GM21515 (cell line): ENCODE measurements at regions not wholly inside any gene's neighbourhood (a gene's known extent, or its start where the extent isn't known, plus 50 kb on each side); places are given as distances from the start of the nearest gene placed in this dataset.
"Not testable (repeated sequence)": the region's sequence is repeated elsewhere in the genome, so short reads cannot be mapped to it uniquely, and the experiment has no call there.

Experiments
- ATAC-seq: cut with Tn5 transposase; IDR thresholded peaks from one replicate; pipeline ENCODE4 v1.9.1; 2021; ENCODE audit not compliant: unreplicated experiment

GRCh38 chr16:13793841-13794409 lies 126.0 kb upstream of the ERCC4 start:
- ATAC-seq, result no peak

DNA sequence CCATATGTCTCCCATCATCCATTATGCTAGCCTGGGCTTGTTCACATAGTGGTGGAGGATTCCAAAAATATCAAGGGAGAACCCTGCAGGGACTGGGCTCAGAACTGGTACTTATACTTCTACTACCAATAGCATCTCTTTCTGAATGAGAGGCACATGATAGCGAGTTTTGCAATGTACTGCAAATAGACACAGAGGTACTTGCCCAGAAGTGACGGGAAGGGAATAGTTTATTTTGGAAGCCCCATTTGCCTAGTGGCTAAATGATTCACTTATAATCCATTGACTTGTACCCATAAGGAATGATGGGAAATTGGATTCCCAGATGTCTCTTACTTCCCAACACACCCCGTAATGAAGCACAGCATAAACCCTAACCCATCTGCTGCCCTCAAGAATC lies 124.8 kb upstream of the ERCC4 start:
- no peak for ATAC-seq

- ATAC-seq, result no peak
These were observed 122.2 kb upstream of the ERCC4 start for GRCh38 chr16:13797718-13798117.

DNA sequence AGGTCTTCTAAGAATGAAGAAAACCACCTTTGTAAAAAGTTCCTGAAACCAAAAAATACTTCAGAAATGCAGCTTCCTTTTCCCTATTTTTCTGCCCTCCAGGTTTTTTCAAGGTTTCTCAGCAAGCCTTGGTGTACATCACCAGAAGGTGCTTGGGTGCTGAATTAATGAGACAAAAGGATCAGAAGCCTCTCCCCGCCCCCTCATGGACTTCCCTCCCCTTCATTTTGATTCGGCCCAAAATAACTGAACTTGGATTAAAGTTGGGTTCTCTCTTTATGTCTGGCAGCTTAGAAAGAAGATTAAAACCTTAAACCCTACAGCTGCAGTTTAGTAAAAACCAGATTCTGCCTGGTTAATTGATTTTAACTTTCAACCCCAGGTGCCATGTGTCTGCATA lies 121.7 kb upstream of the ERCC4 start:
- no peak for ATAC-seq

GRCh38 chr16:13803974-13804373 lies 116.0 kb upstream of the ERCC4 start:
- no peak for ATAC-seq

DNA sequence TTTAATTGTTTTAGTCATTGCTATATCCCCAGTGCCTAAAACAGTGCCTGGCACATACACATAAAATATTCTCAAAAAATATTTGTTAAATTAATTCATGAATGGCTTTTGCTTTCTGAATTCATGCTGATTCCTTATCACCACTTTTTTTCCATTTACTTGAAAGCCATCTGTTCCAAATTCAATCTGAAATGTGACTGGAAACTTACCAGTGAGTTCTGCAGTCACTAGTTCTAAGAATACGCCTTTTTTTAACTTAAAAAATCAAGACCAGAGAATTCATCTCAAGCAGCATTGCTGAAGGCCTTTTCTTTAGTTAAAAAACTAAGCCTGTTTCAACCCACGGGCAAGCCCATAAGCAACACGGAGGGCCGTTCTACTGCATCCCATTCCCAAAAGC lies 114.0 kb upstream of the ERCC4 start:
- no peak for ATAC-seq

- ATAC-seq, result no peak
These were observed 113.3 kb upstream of the ERCC4 start for GRCh38 chr16:13806671-13807070.

- no peak for ATAC-seq
These were observed 111.9 kb upstream of the ERCC4 start for GRCh38 chr16:13808102-13808501.

DNA sequence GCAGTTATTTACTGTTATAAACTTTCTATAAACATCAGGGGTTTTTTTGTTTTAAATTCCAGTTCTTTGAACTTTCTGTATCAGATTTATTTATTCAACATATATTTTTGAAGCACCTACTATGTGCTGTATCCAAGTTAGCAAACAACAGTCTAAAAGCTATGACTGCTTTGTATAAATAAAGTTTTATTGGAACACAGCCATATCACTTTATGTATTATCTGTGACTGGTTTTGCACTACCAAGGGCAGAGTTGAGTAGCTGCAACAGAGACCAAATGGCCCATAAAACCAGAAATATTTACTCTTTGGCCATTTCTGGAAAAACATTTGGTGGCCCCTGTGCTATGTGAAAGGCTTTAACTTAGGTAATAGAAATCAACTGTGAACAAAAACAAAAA lies 110.2 kb upstream of the ERCC4 start:
- ATAC-seq, result no peak

DNA sequence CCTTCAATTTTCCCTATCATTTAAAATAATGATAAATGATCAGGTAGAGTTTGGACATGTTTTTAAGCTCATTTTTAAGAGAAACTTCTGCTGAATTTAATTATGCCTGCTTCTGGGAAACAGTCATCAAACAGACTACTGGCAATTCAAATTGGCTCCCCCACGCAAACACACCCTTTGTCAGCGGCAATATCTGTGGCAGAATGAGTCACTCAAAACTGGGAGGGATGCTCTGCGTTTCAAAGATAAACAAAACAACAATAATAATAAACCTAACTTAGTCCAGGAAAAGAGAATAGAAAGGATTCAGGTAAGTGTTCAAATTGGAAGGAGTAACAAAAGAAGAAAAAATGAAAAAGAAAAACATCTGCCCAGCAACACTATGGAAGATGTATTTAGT lies 108.1 kb upstream of the ERCC4 start:
- ATAC-seq, result no peak

- no peak for ATAC-seq
These were observed 103.3 kb upstream of the ERCC4 start for GRCh38 chr16:13816701-13817100.

DNA sequence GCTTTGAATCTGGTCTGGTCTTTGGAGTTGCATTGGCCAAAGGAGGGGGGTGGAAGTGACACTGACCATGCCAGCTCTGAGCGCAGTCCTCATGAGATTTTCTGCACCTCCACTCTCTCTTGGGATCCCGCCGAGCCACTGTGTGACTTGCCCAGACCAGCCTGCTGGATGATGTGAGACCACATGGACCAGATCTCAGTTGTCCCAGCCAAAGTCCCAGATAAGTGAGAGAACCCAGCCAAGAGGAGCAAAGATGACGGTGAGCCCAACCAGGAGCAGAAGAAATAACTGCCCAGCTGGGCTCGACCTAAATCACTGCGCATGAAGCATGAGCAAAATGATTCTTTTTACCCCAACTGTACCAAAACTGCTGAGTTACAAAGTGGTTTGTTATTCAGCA lies 96.5 kb upstream of the ERCC4 start:
- no peak for ATAC-seq

GRCh38 chr16:13829697-13830299 lies 90.2 kb upstream of the ERCC4 start:
- no peak for ATAC-seq

GRCh38 chr16:13833515-13833914 lies 86.4 kb upstream of the ERCC4 start:
- ATAC-seq, result no peak

DNA sequence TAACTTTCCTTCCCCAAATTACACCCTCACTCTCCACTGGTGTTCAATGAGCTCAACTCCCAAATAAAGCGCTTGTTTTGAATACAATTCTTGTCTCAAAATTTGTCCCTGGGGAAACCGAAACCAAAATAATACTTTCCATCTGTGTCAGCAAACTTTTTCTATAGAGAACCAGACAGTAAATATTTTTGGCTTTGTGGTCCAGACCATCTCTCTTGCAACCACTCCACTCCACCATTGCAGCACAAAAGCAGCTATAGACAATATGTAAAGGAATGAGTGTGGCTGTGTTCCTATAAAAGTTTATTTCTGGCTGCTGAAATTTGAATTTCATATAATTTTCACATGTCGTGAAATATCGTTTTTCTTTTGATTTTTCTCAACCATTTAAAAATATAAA lies 84.6 kb upstream of the ERCC4 start:
- ATAC-seq, result no peak

DNA sequence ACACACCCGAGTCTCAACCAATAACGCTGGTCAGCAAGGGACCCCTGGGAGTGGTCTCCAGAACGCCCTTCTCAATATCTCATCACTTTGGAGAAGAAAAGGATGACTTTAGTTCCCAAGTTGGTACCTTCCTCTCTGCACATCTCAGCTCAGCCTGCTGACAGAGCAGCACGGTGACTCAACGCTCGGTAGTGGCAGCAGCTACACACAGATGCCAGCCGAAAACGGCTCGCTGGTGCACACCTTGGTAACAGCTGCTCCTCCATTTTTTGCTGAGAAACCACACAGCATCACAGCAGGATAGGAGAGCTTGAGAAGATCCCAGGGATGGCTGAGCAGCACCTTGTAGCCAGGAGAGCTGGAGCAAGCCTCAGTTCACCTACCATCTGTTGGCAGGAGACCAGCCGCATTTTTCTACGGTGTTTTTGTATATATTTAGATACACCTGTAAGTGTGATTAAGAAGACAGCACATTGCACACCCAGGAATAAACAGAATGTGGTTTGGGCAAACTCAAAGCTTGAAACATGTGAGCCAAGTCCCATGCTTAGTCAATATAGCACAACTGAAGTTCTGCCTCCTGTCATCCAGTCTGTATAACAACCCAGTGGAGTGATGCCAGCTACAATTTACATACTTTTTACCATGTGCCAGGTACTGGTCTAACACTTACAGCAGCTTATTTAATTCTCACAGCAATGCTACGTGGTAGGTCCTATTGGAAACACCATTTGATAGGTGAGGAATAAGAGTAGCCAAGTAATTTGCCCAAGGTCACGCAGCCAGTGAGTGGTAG lies 83.8 kb upstream of the ERCC4 start:
- ATAC-seq, result no peak

GRCh38 chr16:13838401-13839190 lies 81.4 kb upstream of the ERCC4 start:
- no peak for ATAC-seq

- ATAC-seq, result no peak
These were observed 80.4 kb upstream of the ERCC4 start for GRCh38 chr16:13839577-13839976.

DNA sequence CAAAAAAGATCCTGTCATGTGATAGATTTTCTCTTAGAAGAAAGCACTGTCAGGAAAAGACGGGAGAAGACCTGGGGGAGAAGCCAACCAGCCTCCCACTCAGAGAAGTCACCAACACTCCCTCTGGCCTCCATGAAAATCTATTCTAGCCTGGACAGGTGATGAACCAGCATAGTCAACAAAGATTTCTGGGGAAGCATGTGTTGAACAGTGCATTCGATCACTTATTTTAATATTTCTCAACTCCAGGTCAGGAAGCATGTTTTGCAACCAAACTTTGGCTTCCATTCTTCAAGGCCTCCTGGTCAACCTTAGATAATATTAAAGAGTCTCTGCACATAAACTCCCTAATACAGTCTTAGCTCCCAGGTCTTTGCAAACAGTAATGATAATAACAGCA lies 74.7 kb upstream of the ERCC4 start:
- ATAC-seq, result no peak

DNA sequence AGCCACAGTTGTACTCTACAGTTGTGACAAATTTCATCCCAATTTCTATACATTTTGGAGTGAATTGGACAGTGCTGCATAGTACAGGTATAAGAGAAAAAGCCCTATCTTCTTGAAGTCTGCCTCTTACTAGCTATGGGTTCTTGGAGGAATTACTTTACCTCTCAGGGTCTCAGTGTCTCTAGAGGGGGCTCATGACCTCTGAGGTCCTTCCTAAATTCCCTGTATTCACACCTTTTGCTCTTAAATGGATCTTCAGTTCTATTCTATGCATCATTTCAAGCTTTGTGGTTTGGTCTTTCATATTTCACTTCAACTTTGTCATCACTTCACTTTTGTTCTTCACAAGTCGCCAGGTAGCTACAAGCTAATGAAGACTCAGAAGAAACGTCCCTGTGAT lies 71.2 kb upstream of the ERCC4 start:
- no peak for ATAC-seq

- not testable (repeated sequence) for ATAC-seq
These were observed 69.8 kb upstream of the ERCC4 start for GRCh38 chr16:13850173-13850572.

GRCh38 chr16:13852827-13853226 lies 67.1 kb upstream of the ERCC4 start:
- no peak for ATAC-seq
